Large intestine (tissue), 3 donors: ENCODE measurements at regions not wholly inside any gene's neighbourhood (a gene's known extent, or its start where the extent isn't known, plus 50 kb on each side); places are given as distances from the start of the nearest gene placed in this dataset.
A peak's percentile ranks its signal among the peaks of the same experiment; 100 is the strongest.
"Not testable (repeated sequence)": the region's sequence is repeated elsewhere in the genome, so short reads cannot be mapped to it uniquely, and the experiment has no call there.

ENCODE experiments used
- DNase-seq, 2 donors: peaks; one replicate each; pipeline versions ENCODE4 v3.0.0 to v3.0.0-alpha.2; 2013
- H3K27ac ChIP-seq: one replicate; pipeline ENCODE4 v1.5.1; 2013; ENCODE audit warnings: low read length
- H3K27me3 ChIP-seq: 2 replicates; pipeline ENCODE4 v1.6.1; 2013; ENCODE audit warnings: low read length; ENCODE audit not compliant: control insufficient read depth, insufficient read depth
- H3K36me3 ChIP-seq: 2 replicates; pipeline ENCODE4 v1.6.1; 2013; ENCODE audit warnings: low read length; ENCODE audit not compliant: control insufficient read depth, insufficient read depth
- H3K4me1 ChIP-seq: one replicate; pipeline ENCODE4 v1.6.1; 2013; ENCODE audit warnings: low read length; ENCODE audit not compliant: control insufficient read depth, insufficient read depth
- H3K4me3 ChIP-seq: one replicate; pipeline ENCODE4 v1.5.1; 2013; ENCODE audit warnings: low read length
- H3K9me3 ChIP-seq: one replicate; pipeline ENCODE4 v1.6.1; 2013; ENCODE audit warnings: mild to moderate bottlenecking, low read depth, low read length, moderate library complexity; ENCODE audit not compliant: control insufficient read depth
- WGBS: methylation state at CpG from one replicate; pipeline ENCODE4 v1.1.5; 2013; ENCODE audit warnings: low lambda C conversion rate; ENCODE audit not compliant: insufficient coverage; 5-methylcytosine and 5-hydroxymethylcytosine counted together

GRCh38 chrY:12357204-12357603 is 343.8 kb upstream of the USP9Y start:
- WGBS = no CpG with 5 or more reads among the region's 3 CpGs
- H3K4me1 ChIP-seq = peaks cover 14% of the 10 kb centered on the region
- no peak overlapping the region for H3K4me3 ChIP-seq
- H3K27ac ChIP-seq = no peak overlapping the region
- no peaks in the 10 kb centered on the region for H3K36me3 ChIP-seq
- H3K9me3 ChIP-seq = no peaks in the 10 kb centered on the region
- H3K27me3 ChIP-seq = no peaks in the 10 kb centered on the region
- DNase-seq = peak in 1 of 2 donors; percentile 6

GRCh38 chrY:12357655-12358054 is 343.4 kb upstream of the USP9Y start:
- Histone ChIP-seq H3K9me3 (no peaks in the 10 kb centered on the region), H3K36me3 (no peaks in the 10 kb centered on the region), H3K4me3 (no peak overlapping the region), H3K4me1 (peaks cover 14% of the 10 kb centered on the region), H3K27me3 (no peaks in the 10 kb centered on the region), H3K27ac (no peak overlapping the region)
- DNase-seq = no peak
- WGBS = no CpG with 5 or more reads among the region's 6 CpGs

- Histone ChIP-seq H3K27ac (no peak overlapping the region), H3K36me3 (no peaks in the 10 kb centered on the region), H3K4me1 (peaks cover 17% of the 10 kb centered on the region), H3K9me3 (no peaks in the 10 kb centered on the region), H3K4me3 (no peak overlapping the region), H3K27me3 (no peaks in the 10 kb centered on the region)
- WGBS = no CpG with 5 or more reads among the region's 7 CpGs
- DNase-seq = no peak
Measured at GRCh38 chrY:12358337-12358736, 342.7 kb upstream of the USP9Y start.

- Histone ChIP-seq H3K4me1 (peaks cover 24% of the 10 kb centered on the region), H3K27ac (no peak overlapping the region), H3K4me3 (no peak overlapping the region), H3K9me3 (no peaks in the 10 kb centered on the region), H3K27me3 (no peaks in the 10 kb centered on the region), H3K36me3 (no peaks in the 10 kb centered on the region)
- WGBS = no CpG with 5 or more reads among the region's 9 CpGs
- peak in 1 of 2 donors; percentile 74 for DNase-seq
Measured at GRCh38 chrY:12359867-12360266, 341.2 kb upstream of the USP9Y start.

- no peaks in the 10 kb centered on the region for H3K36me3 ChIP-seq
- no CpG with 5 or more reads among the region's 9 CpGs for WGBS
Measured at GRCh38 chrY:12360496-12360895, 340.5 kb upstream of the USP9Y start.

GRCh38 chrY:12365311-12365910 is 335.6 kb upstream of the USP9Y start:
- DNase-seq = peak in 1 of 2 donors; percentile 73
- Histone ChIP-seq H3K36me3 (no peaks in the 10 kb centered on the region), H3K27ac (peak overlapping the region; percentile 47), H3K27me3 (no peaks in the 10 kb centered on the region), H3K4me3 (no peak overlapping the region), H3K9me3 (no peaks in the 10 kb centered on the region), H3K4me1 (peaks cover 21% of the 10 kb centered on the region)
- no CpG with 5 or more reads among the region's 5 CpGs for WGBS

More at GRCh38 chrY:12360496-12360895, 340.5 kb upstream of the USP9Y start:
- Histone ChIP-seq H3K27me3 (no peaks in the 10 kb centered on the region), H3K27ac (peak overlapping the region; percentile 45), H3K9me3 (no peaks in the 10 kb centered on the region), H3K4me3 (no peak overlapping the region), H3K4me1 (peaks cover 26% of the 10 kb centered on the region)
- DNase-seq = peak in 1 of 2 donors; percentile 61

- H3K9me3 ChIP-seq, H3K4me3 ChIP-seq, H3K36me3 ChIP-seq, H3K4me1 ChIP-seq, H3K27me3 ChIP-seq, H3K27ac ChIP-seq, DNase-seq: not testable (repeated sequence)
- no CpG with 5 or more reads among the region's 2 CpGs for WGBS
Measured at GRCh38 chrY:12374588-12374987, 326.4 kb upstream of the USP9Y start.

GRCh38 chrY:12391655-12392559 is 309.1 kb upstream of the USP9Y start:
- peak overlapping the region; percentile 80 for H3K27ac ChIP-seq
- H3K4me3 ChIP-seq, H3K9me3 ChIP-seq, H3K27me3 ChIP-seq, H3K36me3 ChIP-seq: not testable (repeated sequence)
- WGBS = no CpG with 5 or more reads among the region's 17 CpGs
- peaks cover 36% of the 10 kb centered on the region for H3K4me1 ChIP-seq
- DNase-seq = peak; percentile 0 to 92

- no peaks in the 10 kb centered on the region for H3K27me3 ChIP-seq
- peak overlapping the region; percentile 80 for H3K27ac ChIP-seq
- peaks cover 36% of the 10 kb centered on the region for H3K4me1 ChIP-seq
- no peaks in the 10 kb centered on the region for H3K9me3 ChIP-seq
- peaks cover 5% of the 10 kb centered on the region for H3K36me3 ChIP-seq
- peak in 1 of 2 donors; percentile 18 for DNase-seq
- H3K4me3 ChIP-seq = no peak overlapping the region
- no CpG with 5 or more reads among the region's 8 CpGs for WGBS
Measured at GRCh38 chrY:12393190-12393589, 307.8 kb upstream of the USP9Y start.

- H3K27me3 ChIP-seq, H3K4me3 ChIP-seq, H3K9me3 ChIP-seq, H3K36me3 ChIP-seq: not testable (repeated sequence)
- no CpG with 5 or more reads among the region's 5 CpGs for WGBS
- Histone ChIP-seq H3K4me1 (peaks cover 27% of the 10 kb centered on the region), H3K27ac (peak overlapping the region; percentile 69)
- DNase-seq = peak in 1 of 2 donors; percentile 30
Measured at GRCh38 chrY:12395381-12396120, 305.5 kb upstream of the USP9Y start.
